Neural cell (in vitro differentiated cells): ENCODE measurements at regions not wholly inside any gene's neighbourhood (a gene's known extent, or its start where the extent isn't known, plus 50 kb on each side); places are given as distances from the start of the nearest gene placed in this dataset.

Experiments
- H2AFZ ChIP-seq: fragments of 200-600, 300-800 bp; sonication (generic), shearing (Covaris generic); 2 replicates; pipeline ENCODE4 v1.6.0; 2014; ENCODE audit warnings: low read depth, mild to moderate bottlenecking, antibody characterized with exemption, low read length, moderate library complexity
- H3F3A ChIP-seq: fragments of 200-600 bp; shearing (Covaris generic); 2 replicates; pipeline ENCODE4 v1.6.1; 2016; ENCODE audit warnings: mild to moderate bottlenecking, moderate library complexity, mixed read lengths, antibody characterized with exemption, low read length; ENCODE audit not compliant: insufficient read depth, poor library complexity, severe bottlenecking
- H3K27ac ChIP-seq: fragments of 200-600, 300-800 bp; sonication (generic), shearing (Covaris generic); 2 replicates; pipeline ENCODE4 v1.5.1; 2014; ENCODE audit warnings: mild to moderate bottlenecking, low read length, moderate library complexity
- H3K27me3 ChIP-seq: fragments of 300-800, 200-600 bp; sonication (generic), shearing (Covaris generic); 2 replicates; pipeline ENCODE4 v1.6.0; 2014; ENCODE audit warnings: mild to moderate bottlenecking, low read depth, low read length, moderate library complexity; ENCODE audit not compliant: insufficient read depth
- H3K36me3 ChIP-seq: fragments of 300-800, 200-600 bp; sonication (generic), shearing (Covaris generic); 2 replicates; pipeline ENCODE4 v1.5.1; 2014; ENCODE audit warnings: mild to moderate bottlenecking, antibody characterized with exemption, low read length, moderate library complexity; ENCODE audit not compliant: insufficient read depth
- H3K4me2 ChIP-seq: fragments of 300-800, 200-600 bp; sonication (generic), shearing (Covaris generic); 2 replicates; pipeline ENCODE4 v1.6.0; 2014; ENCODE audit warnings: mild to moderate bottlenecking, low read length
- H3K4me3 ChIP-seq: fragments of 300-800, 200-600 bp; sonication (generic), shearing (Covaris generic); 2 replicates; pipeline ENCODE4 v1.5.1; 2014; ENCODE audit warnings: mild to moderate bottlenecking, low read length, moderate library complexity
- H3K79me2 ChIP-seq: fragments of 200-600 bp; shearing (Covaris generic); replicated peaks from 2 replicates; pipeline ENCODE4 v1.6.0; 2014; ENCODE audit warnings: mild to moderate bottlenecking, low read length, moderate library complexity; ENCODE audit not compliant: insufficient read depth
- H3K9ac ChIP-seq: fragments of 300-800, 200-600 bp; sonication (generic), shearing (Covaris generic); 2 replicates; pipeline ENCODE4 v1.6.1; 2016; ENCODE audit warnings: mild to moderate bottlenecking, low read length, mixed read lengths
- H3K9me2 ChIP-seq: fragments of 200-600 bp; shearing (Covaris generic); 2 replicates; pipeline ENCODE4 v1.6.1; 2016; ENCODE audit warnings: mild to moderate bottlenecking, low read length, mixed read lengths; ENCODE audit not compliant: insufficient read depth
- H3K9me3 ChIP-seq: fragments of 200-600, 300-800 bp; sonication (generic), shearing (Covaris generic); 2 replicates; pipeline ENCODE4 v1.6.1; 2016; ENCODE audit warnings: mild to moderate bottlenecking, mixed run types, low read length, moderate library complexity, mixed read lengths
- H4K20me1 ChIP-seq: fragments of 200-600 bp; shearing (Covaris generic); 2 replicates; pipeline ENCODE4 v1.6.1; 2016; ENCODE audit warnings: mild to moderate bottlenecking, mixed run types; ENCODE audit not compliant: insufficient read depth
- CTCF ChIP-seq: fragments of 450-650 bp; IDR thresholded peaks from 2 replicates; pipeline ENCODE4 v1.5.1; 2014; ENCODE audit warnings: antibody characterized with exemption, mild to moderate bottlenecking, moderate library complexity; ENCODE audit not compliant: poor library complexity, severe bottlenecking
- EP300 ChIP-seq: fragments of 450-650 bp; conservative IDR thresholded peaks from 2 replicates; pipeline ENCODE4 v1.6.1; 2014; ENCODE audit warnings: antibody characterized with exemption, mild to moderate bottlenecking, moderate library complexity; ENCODE audit not compliant: poor library complexity, severe bottlenecking
- EZH2 ChIP-seq: fragments of 200-600, 300-800 bp; shearing (Covaris generic), sonication (generic); IDR thresholded peaks from 2 replicates; pipeline ENCODE4 v1.6.1; 2014; ENCODE audit warnings: antibody characterized with exemption, low read length, borderline replicate concordance, mild to moderate bottlenecking; ENCODE audit not compliant: insufficient read depth, poor library complexity, severe bottlenecking
- MXI1 ChIP-seq: fragments of 450-650 bp; conservative IDR thresholded peaks from 2 replicates; pipeline ENCODE4 v1.6.1; 2014; ENCODE audit warnings: antibody characterized with exemption, mild to moderate bottlenecking; ENCODE audit not compliant: poor library complexity, severe bottlenecking
- POLR2AphosphoS5 ChIP-seq: IDR thresholded peaks from 2 replicates; pipeline ENCODE4 v1.6.1; 2012
- RAD21 ChIP-seq: fragments of 450-650 bp; conservative IDR thresholded peaks from 2 replicates; pipeline ENCODE4 v1.6.1; 2014; ENCODE audit warnings: antibody characterized with exemption, mild to moderate bottlenecking, moderate library complexity
- REST ChIP-seq: IDR thresholded peaks from 2 replicates; pipeline ENCODE4 v1.6.1; 2012; ENCODE audit warnings: borderline replicate concordance
- SMC3 ChIP-seq: fragments of 450-650 bp; conservative IDR thresholded peaks from 2 replicates; pipeline ENCODE4 v1.6.1; 2014; ENCODE audit warnings: antibody characterized with exemption, mild to moderate bottlenecking, moderate library complexity; ENCODE audit not compliant: poor library complexity
- TAF1 ChIP-seq: IDR thresholded peaks from 2 replicates; pipeline ENCODE4 v1.6.1; 2012; ENCODE audit warnings: low read depth

- H2AFZ ChIP-seq, result no peak overlapping the region
- H3K9ac ChIP-seq, result no peak overlapping the region
- TF ChIP-seq TAF1 (no peak), SMC3 (no peak), MXI1 (no peak)
- H3K4me3 ChIP-seq, result no peak overlapping the region
- no peaks in the 10 kb centered on the region for H3K9me2 ChIP-seq
- H3K9me3 ChIP-seq, result no peaks in the 10 kb centered on the region
- H3K4me2 ChIP-seq, result no peak overlapping the region
- no peaks in the 10 kb centered on the region for H3F3A ChIP-seq
- H3K36me3 ChIP-seq, result no peaks in the 10 kb centered on the region
- H3K27ac ChIP-seq, result no peak overlapping the region
- no peaks in the 10 kb centered on the region for H3K27me3 ChIP-seq
- no peaks in the 10 kb centered on the region for H4K20me1 ChIP-seq
- no peaks in the 10 kb centered on the region for H3K79me2 ChIP-seq
Measured at GRCh38 chr20:24331939-24332338, 137.5 kb upstream of the SYNDIG1 start.

DNA sequence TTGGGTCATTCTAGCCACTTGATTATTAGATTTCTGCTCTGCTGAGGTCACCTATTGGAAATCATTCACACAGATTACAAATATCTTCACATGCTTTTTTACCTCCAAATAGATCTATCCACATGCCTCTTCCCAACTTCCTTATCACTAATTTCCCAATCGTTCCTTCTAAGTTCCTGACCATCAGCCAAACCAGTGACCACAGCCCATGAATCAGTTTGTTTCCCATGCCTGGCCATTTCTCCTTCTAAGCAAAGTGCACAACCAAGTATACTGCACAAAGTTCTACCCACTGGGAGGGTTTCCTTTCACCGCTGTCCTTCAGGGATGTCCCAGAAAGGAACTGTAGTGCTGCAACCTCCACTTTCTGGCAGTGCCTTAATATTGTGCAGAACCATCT is 140.5 kb upstream of the SYNDIG1 start:
- Histone ChIP-seq H3K4me2 (no peak overlapping the region), H3K36me3 (no peaks in the 10 kb centered on the region), H3K27me3 (no peaks in the 10 kb centered on the region), H3K9ac (no peak overlapping the region), H2AFZ (no peak overlapping the region), H3K79me2 (no peaks in the 10 kb centered on the region), H3K27ac (no peak overlapping the region), H4K20me1 (no peaks in the 10 kb centered on the region), H3K9me3 (no peaks in the 10 kb centered on the region), H3K4me3 (no peak overlapping the region), H3K9me2 (no peaks in the 10 kb centered on the region), H3F3A (no peaks in the 10 kb centered on the region)
- TF ChIP-seq REST, result no peak
- TF ChIP-seq TAF1, result no peak
- TF ChIP-seq RAD21, result no peak
- TF ChIP-seq SMC3, result no peak
- no peak for TF ChIP-seq EP300
- TF ChIP-seq MXI1, result no peak
- no peak for TF ChIP-seq CTCF
- TF ChIP-seq EZH2, result no peak
- no peak for TF ChIP-seq POLR2AphosphoS5

DNA sequence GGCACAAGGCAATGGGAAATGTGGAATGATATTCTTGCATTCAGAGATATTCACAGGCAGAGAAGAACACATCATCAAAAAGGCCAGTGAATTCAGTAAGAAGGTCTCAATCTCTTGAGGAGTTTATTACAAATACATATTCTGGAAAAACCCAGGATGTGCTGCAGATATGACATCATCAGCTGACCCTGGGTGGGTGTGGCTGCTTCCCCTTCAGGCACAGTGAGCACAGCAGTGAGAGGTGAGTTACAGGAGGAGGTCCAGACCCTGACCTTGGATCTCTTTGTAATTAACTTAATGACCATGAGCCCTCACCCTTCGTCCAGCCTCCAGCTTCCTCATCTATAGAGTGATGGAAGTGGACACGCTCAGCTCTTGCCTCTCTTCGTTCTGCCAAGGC is 147.5 kb upstream of the SYNDIG1 start:
- H3K9me2 ChIP-seq, result no peaks in the 10 kb centered on the region
- H3K4me2 ChIP-seq, result no peak overlapping the region
- no peaks in the 10 kb centered on the region for H3K27me3 ChIP-seq
- no peak overlapping the region for H3K27ac ChIP-seq
- H3K79me2 ChIP-seq, result no peaks in the 10 kb centered on the region
- H3F3A ChIP-seq, result no peaks in the 10 kb centered on the region
- no peak overlapping the region for H3K4me3 ChIP-seq
- H2AFZ ChIP-seq, result no peak overlapping the region
- H3K9me3 ChIP-seq, result no peaks in the 10 kb centered on the region
- no peaks in the 10 kb centered on the region for H4K20me1 ChIP-seq
- no peak for TF ChIP-seq EP300
- no peak for TF ChIP-seq MXI1
- no peak for TF ChIP-seq RAD21
- TF ChIP-seq TAF1, result no peak
- TF ChIP-seq REST, result no peak
- TF ChIP-seq SMC3, result no peak
- no peak for TF ChIP-seq CTCF
- no peak for TF ChIP-seq EZH2
- no peak for TF ChIP-seq POLR2AphosphoS5
- H3K36me3 ChIP-seq, result no peaks in the 10 kb centered on the region
- H3K9ac ChIP-seq, result no peak overlapping the region
